Activated CD8-positive, alpha-beta T cell treated with anti-CD3 and anti-CD28 coated beads for 36 hours (primary cell): ENCODE measurements at regions not wholly inside any gene's neighbourhood (a gene's known extent, or its start where the extent isn't known, plus 50 kb on each side); places are given as distances from the start of the nearest gene placed in this dataset.
"Not testable (repeated sequence)": the region's sequence is repeated elsewhere in the genome, so short reads cannot be mapped to it uniquely, and the experiment has no call there.

Experiments used
- ATAC-seq: fragments of 200-7000 bp; cut with Tn5 transposase; one replicate; pipeline ENCODE4 v1.10.0; 2021; ENCODE audit warnings: mild to moderate bottlenecking, moderate library complexity
- CTCF ChIA-PET: fragments of 350-600 bp; sonication (Branson Sonifier 250); formaldehyde crosslinking; loops from one replicate; lab custom pipeline; 2021; ENCODE audit warnings: antibody characterized with exemption; lab: Charles Lee
- POLR2A ChIA-PET: fragments of 350-600 bp; sonication (Branson Sonifier 250); formaldehyde crosslinking; loops from one replicate; lab custom pipeline; 2021; ENCODE audit warnings: antibody characterized with exemption; lab: Charles Lee
- DNase-seq: peaks from one replicate; pipeline ENCODE4 v3.0.0-alpha.2; 2020
- H3K27ac Mint-ChIP-seq: one replicate; pipeline ENCODE4 v1.8.0; 2021; ENCODE audit warnings: mild to moderate bottlenecking, mixed read lengths
- H3K27me3 Mint-ChIP-seq: one replicate; pipeline ENCODE4 v1.8.0; 2021; ENCODE audit warnings: mixed read lengths
- H3K36me3 Mint-ChIP-seq: one replicate; pipeline ENCODE4 v1.8.0; 2021; ENCODE audit warnings: low read depth, mixed read lengths
- H3K4me1 Mint-ChIP-seq: one replicate; pipeline ENCODE4 v1.8.0; 2021; ENCODE audit warnings: low read depth, mixed read lengths
- H3K4me3 Mint-ChIP-seq: one replicate; pipeline ENCODE4 v1.8.0; 2021; ENCODE audit warnings: mild to moderate bottlenecking, moderate library complexity, mixed read lengths
- H3K9me3 Mint-ChIP-seq: one replicate; pipeline ENCODE4 v1.8.0; 2021; ENCODE audit warnings: mixed read lengths
- CTCF ChIP-seq: fragments of 200-600 bp; IDR thresholded peaks from one replicate; pipeline ENCODE4 v1.8.0; 2022; ENCODE audit warnings: antibody characterized with exemption, mild to moderate bottlenecking
- intact Hi-C: fragments of 100-400 bp; cut with micrococcal nuclease; formaldehyde crosslinking; loops from one replicate; pipeline ENCODE4 v1.10.0; 2022

DNA sequence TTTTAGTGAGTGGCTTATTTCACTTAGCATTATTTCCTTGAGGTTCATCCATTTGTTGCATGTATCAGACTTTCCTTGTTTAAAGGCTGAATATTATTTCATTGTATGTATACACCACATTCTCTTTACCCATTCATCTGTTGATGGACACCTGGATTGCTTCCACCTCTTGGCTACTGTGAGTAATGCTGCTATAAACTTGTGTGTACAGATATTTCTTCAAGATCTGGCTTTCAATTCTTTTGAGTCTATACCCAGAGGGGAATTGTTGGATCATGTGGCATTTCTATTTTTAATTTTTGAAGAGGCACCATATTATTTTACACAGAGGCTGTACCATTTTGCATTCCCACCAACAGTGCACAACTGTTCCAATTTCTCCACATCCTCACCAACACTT lies 313.5 kb downstream of the RPLP1 start:
- H3K27me3 Mint-ChIP-seq, result peaks cover 10% of the 10 kb centered on the region
- TF ChIP-seq CTCF, result no peak
- ChIA-PET POLR2A (interaction anchor here (1.1 kb wide), 1 partner anchor 10 kb away, joined by 3 read pairs; no protein-coding TSS in a partner anchor), CTCF (no interaction called here)
- H3K4me3 Mint-ChIP-seq, result no peak overlapping the region
- no peak overlapping the region for H3K27ac Mint-ChIP-seq
- peaks cover 1% of the 10 kb centered on the region for H3K36me3 Mint-ChIP-seq
- ATAC-seq (no peak), DNase-seq (no peak)
- peaks cover 4% of the 10 kb centered on the region for H3K9me3 Mint-ChIP-seq
- peaks cover 33% of the 10 kb centered on the region for H3K4me1 Mint-ChIP-seq
- intact Hi-C loops, result no loop called here

- peaks cover 1% of the 10 kb centered on the region for H3K36me3 Mint-ChIP-seq
- no peak overlapping the region for H3K4me3 Mint-ChIP-seq
- ChIA-PET POLR2A (interaction anchor here (1.1 kb wide), 1 partner anchor 11 kb away, joined by 3 read pairs; no protein-coding TSS in a partner anchor), CTCF (no interaction called here)
- peaks cover 2% of the 10 kb centered on the region for H3K9me3 Mint-ChIP-seq
- TF ChIP-seq CTCF, result no peak
- no peak for ATAC-seq
- H3K4me1 Mint-ChIP-seq, result peaks cover 22% of the 10 kb centered on the region
- intact Hi-C loops, result no loop called here
- no peak for DNase-seq
- H3K27me3 Mint-ChIP-seq, result peaks cover 15% of the 10 kb centered on the region
- no peak overlapping the region for H3K27ac Mint-ChIP-seq
These were observed 314.6 kb downstream of the RPLP1 start for GRCh38 chr15:69767191-69767590.

- CTCF ChIA-PET, intact Hi-C loops, ATAC-seq, H3K27ac Mint-ChIP-seq, H3K36me3 Mint-ChIP-seq, H3K9me3 Mint-ChIP-seq, POLR2A ChIA-PET, H3K4me3 Mint-ChIP-seq: not testable (repeated sequence)
- peaks cover 15% of the 10 kb centered on the region for H3K27me3 Mint-ChIP-seq
- H3K4me1 Mint-ChIP-seq, result peaks cover 15% of the 10 kb centered on the region
- peak; percentile 59 for DNase-seq
These were observed 316.7 kb downstream of the RPLP1 start for GRCh38 chr15:69769336-69769735.

GRCh38 chr15:69774258-69774657 lies 321.6 kb downstream of the RPLP1 start:
- H3K4me1 Mint-ChIP-seq, POLR2A ChIA-PET, H3K27ac Mint-ChIP-seq, intact Hi-C loops, H3K36me3 Mint-ChIP-seq, DNase-seq, H3K4me3 Mint-ChIP-seq, ATAC-seq, CTCF ChIA-PET: not testable (repeated sequence)
- Mint-ChIP-seq H3K9me3 (peaks cover 15% of the 10 kb centered on the region), H3K27me3 (peaks cover 17% of the 10 kb centered on the region)

DNA sequence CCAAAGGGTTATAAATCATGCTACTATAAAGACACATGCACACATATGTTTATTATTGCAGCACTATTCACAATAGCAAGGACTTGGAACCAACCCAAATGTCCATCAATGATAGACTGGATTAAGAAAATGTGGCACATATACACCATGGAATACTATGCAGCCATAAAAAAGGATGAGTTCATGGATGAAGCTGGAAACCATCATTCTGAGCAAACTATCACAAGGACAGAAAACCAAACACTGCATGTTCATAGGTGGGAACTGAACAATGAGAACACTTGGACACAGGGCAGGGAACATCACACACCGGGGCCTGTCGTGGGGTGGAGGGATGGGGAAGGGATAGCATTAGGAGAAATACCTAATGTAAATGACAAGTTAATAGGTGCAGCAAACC lies 322.1 kb downstream of the RPLP1 start:
- POLR2A ChIA-PET, result not testable (repeated sequence)

GRCh38 chr15:69777356-69777755 lies 320.4 kb downstream of the TLE3 start:
- TF ChIP-seq CTCF, result no peak
- ATAC-seq (no peak), DNase-seq (no peak)
- H3K4me3 Mint-ChIP-seq, result no peak overlapping the region
- ChIA-PET POLR2A (no interaction called here), CTCF (interaction anchor here (1.7 kb wide), 1 partner anchor 15 kb away, joined by 6 read pairs; no protein-coding TSS in a partner anchor)
- no peaks in the 10 kb centered on the region for H3K36me3 Mint-ChIP-seq
- no peak overlapping the region for H3K27ac Mint-ChIP-seq
- intact Hi-C loops, result no loop called here
- peaks cover 5% of the 10 kb centered on the region for H3K27me3 Mint-ChIP-seq
- peaks cover 15% of the 10 kb centered on the region for H3K9me3 Mint-ChIP-seq
- H3K4me1 Mint-ChIP-seq, result peaks cover 15% of the 10 kb centered on the region

More for the DNA sequence above, 322.1 kb downstream of the RPLP1 start:
- intact Hi-C loops, H3K36me3 Mint-ChIP-seq, H3K4me3 Mint-ChIP-seq, CTCF ChIA-PET, DNase-seq, H3K4me1 Mint-ChIP-seq, H3K27ac Mint-ChIP-seq, ATAC-seq: not testable (repeated sequence)
- Mint-ChIP-seq H3K9me3 (peaks cover 15% of the 10 kb centered on the region), H3K27me3 (peaks cover 17% of the 10 kb centered on the region)
